ENCODE measurements at regions not wholly inside any gene's neighbourhood (a gene's known extent, or its start where the extent isn't known, plus 50 kb on each side); places are given as distances from the start of the nearest gene placed in this dataset.

DNA sequence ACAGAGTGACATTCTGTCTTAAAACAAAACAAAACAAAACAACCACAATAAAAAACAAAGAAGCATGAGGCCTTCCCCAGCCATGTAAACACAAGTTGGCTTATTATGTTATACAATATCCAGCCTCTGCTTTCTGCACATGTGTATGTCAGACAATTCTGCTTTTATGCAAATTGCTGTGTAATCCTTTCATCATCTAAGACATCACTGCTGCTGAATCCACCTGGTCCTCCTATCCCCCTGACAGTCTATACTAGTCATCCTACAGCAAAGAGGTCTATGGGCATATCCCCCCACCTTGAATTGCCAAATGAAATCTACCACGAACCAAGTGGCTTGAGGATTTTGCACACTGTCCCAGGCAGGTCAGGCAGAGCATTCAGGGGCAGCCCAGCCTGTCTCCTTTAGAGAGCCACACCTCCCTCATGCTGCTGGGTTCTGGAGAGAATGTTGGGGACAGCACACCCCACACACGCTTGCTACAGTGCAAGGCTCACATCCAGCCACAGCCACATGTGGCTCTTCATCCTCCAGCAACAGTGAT is 339.6 kb upstream of the CDH5 start:
- TF ChIP-seq POLR2AphosphoS5 (IDR thresholded peaks at IDR 0.05; ENCODE audit: borderline replicate concordance, low read depth, low read length) (no peak), EZH2 (IDR thresholded peaks at IDR 0.05) (no peak)
